ENCODE measurements at regions not wholly inside any gene's neighbourhood (a gene's known extent, or its start where the extent isn't known, plus 50 kb on each side); places are given as distances from the start of the nearest gene placed in this dataset.

- no peak for DNase-seq
Measured at GRCh38 chr1:8083739-8084484, 57.8 kb upstream of the ERRFI1 start.

GRCh38 chr1:8082945-8083344 lies 56.8 kb upstream of the ERRFI1 start:
- DNase-seq = no peak

- no peak for DNase-seq
Measured at GRCh38 chr1:8078176-8078671, 52.1 kb upstream of the ERRFI1 start.

GRCh38 chr1:8077602-8078001 lies 51.5 kb upstream of the ERRFI1 start:
- no peak for DNase-seq

- no peak for DNase-seq
Measured at GRCh38 chr1:8077120-8077573, 51.0 kb upstream of the ERRFI1 start.

- no peak for DNase-seq
Measured at GRCh38 chr1:8076176-8076575, 50.1 kb upstream of the ERRFI1 start.

Data from Kasumi-1 (cell line).